ENCODE measurements at regions not wholly inside any gene's neighbourhood (a gene's known extent, or its start where the extent isn't known, plus 50 kb on each side); places are given as distances from the start of the nearest gene placed in this dataset.
A peak's percentile ranks its signal among the peaks of the same experiment; 100 is the strongest.

- H3K4me3 Mint-ChIP-seq = no peak overlapping the region
- H3K4me1 Mint-ChIP-seq (ENCODE audit: low read depth) = no peaks in the 10 kb centered on the region
- ATAC-seq (no peak), DNase-seq (no peak)
- H3K36me3 Mint-ChIP-seq (ENCODE audit: insufficient read depth) = no peaks in the 10 kb centered on the region
- no peaks in the 10 kb centered on the region for H3K9me3 Mint-ChIP-seq
- no peaks in the 10 kb centered on the region for H3K27me3 Mint-ChIP-seq (ENCODE audit: low read depth)
Observed at GRCh38 chr4:79634111-79634510, 226.1 kb upstream of the GK2 start.

- DNase-seq (no peak), ATAC-seq (no peak)
- H3K27me3 Mint-ChIP-seq (ENCODE audit: low read depth) = no peaks in the 10 kb centered on the region
- no peaks in the 10 kb centered on the region for H3K4me1 Mint-ChIP-seq (ENCODE audit: low read depth)
- no peaks in the 10 kb centered on the region for H3K36me3 Mint-ChIP-seq (ENCODE audit: insufficient read depth)
- no peaks in the 10 kb centered on the region for H3K9me3 Mint-ChIP-seq
- no peak overlapping the region for H3K4me3 Mint-ChIP-seq
Observed at GRCh38 chr4:79632114-79632513, 224.1 kb upstream of the GK2 start.

DNA sequence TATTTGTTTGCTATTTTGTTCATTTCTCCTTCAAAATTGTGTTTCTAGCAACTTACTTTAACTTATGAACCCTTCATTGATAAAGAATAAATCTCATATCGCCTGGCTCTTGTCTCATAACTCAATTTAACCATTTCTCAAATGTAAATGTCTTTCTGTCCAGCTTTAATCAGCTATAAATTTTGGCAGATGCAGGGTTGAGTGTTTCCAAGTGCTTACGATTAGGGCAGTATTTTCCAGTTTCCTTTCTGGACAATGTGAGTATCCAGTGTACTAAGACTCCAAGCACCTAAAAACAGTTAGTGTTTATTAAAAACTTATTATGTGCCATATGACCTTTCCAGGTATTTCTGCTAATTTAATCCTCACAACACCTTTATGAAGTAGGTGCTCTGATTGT is 218.6 kb upstream of the GK2 start:
- H3K9me3 Mint-ChIP-seq = no peaks in the 10 kb centered on the region
- ATAC-seq = no peak
- H3K36me3 Mint-ChIP-seq (ENCODE audit: insufficient read depth) = no peaks in the 10 kb centered on the region

DNA sequence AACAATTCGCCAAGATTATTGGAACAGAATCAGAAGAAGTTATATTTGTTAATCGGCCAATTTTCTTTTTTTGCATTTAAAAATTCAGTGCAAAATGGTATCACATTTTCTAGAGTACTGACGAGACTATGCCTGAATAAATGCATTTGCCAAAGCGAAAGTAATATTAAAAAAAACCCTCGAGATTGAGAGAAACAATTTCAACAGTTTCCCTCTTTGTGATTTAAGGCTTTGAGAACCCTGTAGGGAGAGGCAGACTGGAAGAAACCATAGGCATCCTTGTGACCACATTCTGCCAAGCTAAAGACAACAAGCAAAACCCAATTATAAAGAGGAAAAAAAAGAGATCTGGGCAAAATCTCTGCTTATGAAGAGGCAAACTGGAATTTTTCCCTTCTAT is 218.1 kb upstream of the GK2 start:
- DNase-seq = no peak
- Mint-ChIP-seq H3K9me3 (no peaks in the 10 kb centered on the region), H3K27me3 (ENCODE audit: low read depth) (peaks cover 2% of the 10 kb centered on the region), H3K4me3 (no peak overlapping the region), H3K4me1 (ENCODE audit: low read depth) (peaks cover 5% of the 10 kb centered on the region), H3K36me3 (ENCODE audit: insufficient read depth) (no peaks in the 10 kb centered on the region)
- ATAC-seq = no peak

More for the DNA sequence above, 218.6 kb upstream of the GK2 start:
- peaks cover 2% of the 10 kb centered on the region for H3K27me3 Mint-ChIP-seq (ENCODE audit: low read depth)
- H3K4me1 Mint-ChIP-seq (ENCODE audit: low read depth) = peaks cover 5% of the 10 kb centered on the region
- no peak for DNase-seq
- no peak overlapping the region for H3K4me3 Mint-ChIP-seq

DNA sequence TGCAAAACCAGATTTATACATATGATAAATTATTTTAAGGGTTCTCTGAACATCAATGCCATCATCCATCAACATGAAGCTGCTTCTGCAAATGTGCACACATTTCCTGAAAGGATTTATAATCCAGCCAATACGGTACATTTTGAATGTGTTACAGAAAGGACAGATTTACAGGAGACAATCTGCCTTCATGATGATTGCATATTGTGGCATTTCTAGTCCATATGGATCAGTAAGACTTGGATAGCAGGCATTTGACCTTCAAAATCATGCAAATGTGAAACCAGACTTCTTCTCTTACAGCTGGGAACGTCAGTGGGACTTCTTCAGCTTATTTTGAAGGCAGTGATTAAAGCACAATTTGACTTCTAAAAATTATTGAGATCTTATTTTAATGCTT is 217.3 kb upstream of the GK2 start:
- Mint-ChIP-seq H3K9me3 (no peaks in the 10 kb centered on the region), H3K4me1 (ENCODE audit: low read depth) (peaks cover 5% of the 10 kb centered on the region), H3K27me3 (ENCODE audit: low read depth) (peaks cover 2% of the 10 kb centered on the region), H3K36me3 (ENCODE audit: insufficient read depth) (no peaks in the 10 kb centered on the region), H3K4me3 (no peak overlapping the region)
- ATAC-seq (no peak), DNase-seq (no peak)

DNA sequence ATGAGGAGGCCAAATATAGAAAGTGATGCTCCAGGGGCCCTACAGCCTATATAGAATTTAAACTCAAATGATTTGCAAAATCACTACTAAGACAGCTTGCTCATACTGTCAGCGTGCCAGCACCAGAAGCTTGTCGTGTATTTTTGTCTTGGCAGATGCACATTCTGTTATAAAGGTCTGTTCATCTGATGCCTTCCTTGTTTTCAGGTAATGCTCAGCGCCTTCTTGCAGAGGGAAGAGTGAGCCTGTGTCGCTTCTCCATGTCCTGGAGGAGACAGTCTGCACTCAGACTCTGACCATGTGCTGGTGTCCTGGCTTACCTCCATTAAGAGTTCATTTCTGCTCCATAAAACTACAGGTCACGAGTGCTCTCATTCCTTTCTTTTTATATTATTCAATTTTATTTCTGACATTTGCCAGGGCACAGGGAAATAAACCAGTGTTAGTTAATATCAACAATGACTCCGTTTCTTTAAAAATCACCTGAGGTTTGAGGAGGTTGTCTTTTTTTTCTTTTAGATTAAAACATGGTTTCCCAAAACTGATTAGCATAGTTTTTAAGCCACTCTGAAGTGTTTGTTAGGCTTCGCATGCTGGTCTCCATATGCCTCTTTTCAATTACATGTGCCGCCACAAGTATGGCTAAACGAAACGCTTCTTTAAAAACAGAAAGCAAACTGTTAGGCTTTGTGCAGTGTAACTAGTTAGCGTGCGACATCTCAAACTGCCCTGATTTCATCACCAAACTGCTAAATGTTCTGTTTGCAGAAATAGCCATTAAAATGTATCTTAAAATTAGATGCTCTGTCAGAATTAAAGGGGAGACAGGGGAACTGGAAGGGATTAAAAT is 215.2 kb upstream of the GK2 start:
- Mint-ChIP-seq H3K4me1 (ENCODE audit: low read depth) (peaks cover 5% of the 10 kb centered on the region), H3K27me3 (ENCODE audit: low read depth) (peaks cover 3% of the 10 kb centered on the region), H3K9me3 (no peaks in the 10 kb centered on the region), H3K36me3 (ENCODE audit: insufficient read depth) (no peaks in the 10 kb centered on the region), H3K4me3 (no peak overlapping the region)
- ATAC-seq (no peak), DNase-seq (no peak)

DNA sequence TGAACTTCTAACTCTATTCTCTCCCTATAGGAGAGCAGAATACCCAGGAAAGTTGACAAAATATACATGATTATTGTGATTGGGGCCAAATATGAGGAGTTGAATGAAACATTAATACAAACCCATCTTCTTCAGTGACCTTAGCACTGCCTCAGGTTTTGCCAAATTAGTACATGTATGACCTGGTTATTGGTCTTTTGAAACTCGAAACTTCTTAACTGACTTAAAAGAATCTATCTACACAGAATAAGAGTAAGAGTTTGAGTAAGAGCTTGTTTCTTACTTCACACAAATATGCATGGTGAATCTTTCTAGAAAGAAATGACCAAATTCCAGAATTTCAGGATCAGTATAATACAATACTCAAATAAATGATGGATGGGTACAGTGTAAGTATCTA is 213.0 kb upstream of the GK2 start:
- H3K36me3 Mint-ChIP-seq (ENCODE audit: insufficient read depth) = no peaks in the 10 kb centered on the region
- no peaks in the 10 kb centered on the region for H3K9me3 Mint-ChIP-seq
- H3K4me1 Mint-ChIP-seq (ENCODE audit: low read depth) = peaks cover 4% of the 10 kb centered on the region
- ATAC-seq = no peak
- H3K27me3 Mint-ChIP-seq (ENCODE audit: low read depth) = peaks cover 2% of the 10 kb centered on the region
- H3K4me3 Mint-ChIP-seq = no peak overlapping the region
- DNase-seq = no peak

GRCh38 chr4:79620617-79621016 is 212.6 kb upstream of the GK2 start:
- H3K4me3 Mint-ChIP-seq = no peak overlapping the region
- H3K9me3 Mint-ChIP-seq = no peaks in the 10 kb centered on the region
- peaks cover under 1% of the 10 kb centered on the region for H3K4me1 Mint-ChIP-seq (ENCODE audit: low read depth)
- ATAC-seq = no peak
- peaks cover 2% of the 10 kb centered on the region for H3K27me3 Mint-ChIP-seq (ENCODE audit: low read depth)
- H3K36me3 Mint-ChIP-seq (ENCODE audit: insufficient read depth) = no peaks in the 10 kb centered on the region
- no peak for DNase-seq

DNA sequence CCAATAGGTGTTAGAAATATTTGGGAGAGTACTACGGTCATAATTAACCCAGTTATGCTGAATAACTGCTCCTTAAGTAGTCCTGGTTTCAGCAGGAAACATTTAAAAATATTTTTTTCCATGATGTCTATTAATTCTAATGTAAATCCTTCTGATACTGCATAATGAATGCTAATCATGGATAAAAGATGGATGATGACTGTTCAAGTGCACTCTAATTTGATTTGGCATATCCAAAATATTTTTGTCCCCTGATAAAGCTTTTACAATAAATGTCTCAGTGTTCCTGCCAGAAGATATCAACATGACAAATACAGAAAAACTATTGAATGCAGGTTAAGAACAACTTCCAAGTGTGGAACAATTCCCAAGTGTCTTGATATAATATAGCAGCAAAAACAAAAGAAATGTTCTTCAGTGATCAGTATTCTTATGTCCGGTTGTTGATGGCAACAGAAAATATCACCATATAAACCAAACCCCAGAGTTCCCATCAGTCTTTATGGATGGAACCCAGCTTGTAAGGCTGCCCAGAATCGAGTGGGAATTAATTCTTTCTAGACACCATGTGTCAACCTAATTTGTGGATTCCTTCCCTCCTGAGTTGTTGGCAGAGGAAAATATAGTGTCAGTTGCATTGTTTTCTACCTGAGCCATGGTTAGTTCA is 205.4 kb upstream of the GK2 start:
- Mint-ChIP-seq H3K4me1 (ENCODE audit: low read depth) (no peaks in the 10 kb centered on the region), H3K36me3 (ENCODE audit: insufficient read depth) (no peaks in the 10 kb centered on the region), H3K9me3 (no peaks in the 10 kb centered on the region)

GRCh38 chr4:79611026-79611425 is 203.0 kb upstream of the GK2 start:
- no peak for DNase-seq
- no peak for ATAC-seq

More for the DNA sequence above, 205.4 kb upstream of the GK2 start:
- H3K4me3 Mint-ChIP-seq = no peak overlapping the region
- DNase-seq (no peak), ATAC-seq (no peak)
- peaks cover 4% of the 10 kb centered on the region for H3K27me3 Mint-ChIP-seq (ENCODE audit: low read depth)

GRCh38 chr4:79609817-79610216 is 201.8 kb upstream of the GK2 start:
- Mint-ChIP-seq H3K9me3 (no peaks in the 10 kb centered on the region), H3K4me1 (ENCODE audit: low read depth) (no peaks in the 10 kb centered on the region), H3K4me3 (no peak overlapping the region), H3K27me3 (ENCODE audit: low read depth) (peaks cover 4% of the 10 kb centered on the region), H3K36me3 (ENCODE audit: insufficient read depth) (no peaks in the 10 kb centered on the region)
- no peak for DNase-seq
- no peak for ATAC-seq

More at GRCh38 chr4:79611026-79611425, 203.0 kb upstream of the GK2 start:
- Mint-ChIP-seq H3K4me3 (no peak overlapping the region), H3K27me3 (ENCODE audit: low read depth) (peaks cover 4% of the 10 kb centered on the region), H3K36me3 (ENCODE audit: insufficient read depth) (no peaks in the 10 kb centered on the region), H3K4me1 (ENCODE audit: low read depth) (no peaks in the 10 kb centered on the region), H3K9me3 (no peaks in the 10 kb centered on the region)

DNA sequence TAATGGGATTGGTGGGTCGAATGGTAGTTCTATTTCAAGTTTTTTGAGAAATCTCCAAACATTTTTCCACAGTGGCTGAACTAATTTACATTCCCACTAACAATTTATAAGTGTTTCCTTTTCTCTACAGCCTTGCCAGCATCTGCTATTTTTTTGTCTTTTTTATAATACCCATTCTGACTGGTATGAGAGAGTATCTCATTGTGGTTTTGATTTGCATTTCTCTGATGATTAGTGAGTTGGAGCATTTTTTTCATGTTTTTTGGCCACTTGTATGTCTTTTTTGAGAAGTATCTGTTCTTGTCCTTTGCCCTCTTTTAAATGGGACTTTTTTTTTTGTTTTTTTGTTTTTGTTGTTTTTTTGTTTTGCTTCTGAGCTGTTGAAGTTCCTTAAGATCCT is 200.0 kb upstream of the GK2 start:
- Mint-ChIP-seq H3K36me3 (ENCODE audit: insufficient read depth) (no peaks in the 10 kb centered on the region), H3K4me1 (ENCODE audit: low read depth) (peaks cover 7% of the 10 kb centered on the region), H3K4me3 (no peak overlapping the region), H3K27me3 (ENCODE audit: low read depth) (peaks cover 4% of the 10 kb centered on the region), H3K9me3 (no peaks in the 10 kb centered on the region)
- no peak for ATAC-seq
- no peak for DNase-seq

DNA sequence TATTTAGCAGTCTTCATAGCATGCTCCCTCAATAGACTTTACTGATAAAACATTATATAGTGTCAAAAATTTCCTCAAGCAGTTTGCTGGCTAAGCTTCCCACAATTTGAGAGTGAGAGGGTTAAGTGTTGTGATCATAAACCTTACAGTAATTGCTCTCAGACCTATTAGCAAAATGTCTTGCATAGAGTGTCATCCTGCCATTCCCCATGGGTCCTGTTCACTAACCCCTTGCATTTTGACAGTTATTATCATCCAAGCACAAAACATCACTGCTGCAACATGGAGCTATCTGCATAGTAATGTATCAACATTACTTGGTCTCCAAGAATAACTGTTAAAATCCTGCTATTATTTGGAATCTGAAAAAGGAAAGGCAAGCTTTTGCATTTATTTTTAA is 196.1 kb upstream of the GK2 start:
- H3K36me3 Mint-ChIP-seq (ENCODE audit: insufficient read depth) = no peaks in the 10 kb centered on the region
- no peak overlapping the region for H3K4me3 Mint-ChIP-seq
- DNase-seq (no peak), ATAC-seq (no peak)
- peaks cover 4% of the 10 kb centered on the region for H3K27me3 Mint-ChIP-seq (ENCODE audit: low read depth)
- H3K9me3 Mint-ChIP-seq = no peaks in the 10 kb centered on the region
- peaks cover 7% of the 10 kb centered on the region for H3K4me1 Mint-ChIP-seq (ENCODE audit: low read depth)

- H3K9me3 Mint-ChIP-seq = no peaks in the 10 kb centered on the region
- DNase-seq (no peak), ATAC-seq (peak; percentile 43 to 67)
- H3K4me3 Mint-ChIP-seq = no peak overlapping the region
- H3K4me1 Mint-ChIP-seq (ENCODE audit: low read depth) = peaks cover 7% of the 10 kb centered on the region
- H3K27me3 Mint-ChIP-seq (ENCODE audit: low read depth) = peaks cover 4% of the 10 kb centered on the region
- no peaks in the 10 kb centered on the region for H3K36me3 Mint-ChIP-seq (ENCODE audit: insufficient read depth)
Observed at GRCh38 chr4:79603681-79604080, 195.7 kb upstream of the GK2 start.

DNA sequence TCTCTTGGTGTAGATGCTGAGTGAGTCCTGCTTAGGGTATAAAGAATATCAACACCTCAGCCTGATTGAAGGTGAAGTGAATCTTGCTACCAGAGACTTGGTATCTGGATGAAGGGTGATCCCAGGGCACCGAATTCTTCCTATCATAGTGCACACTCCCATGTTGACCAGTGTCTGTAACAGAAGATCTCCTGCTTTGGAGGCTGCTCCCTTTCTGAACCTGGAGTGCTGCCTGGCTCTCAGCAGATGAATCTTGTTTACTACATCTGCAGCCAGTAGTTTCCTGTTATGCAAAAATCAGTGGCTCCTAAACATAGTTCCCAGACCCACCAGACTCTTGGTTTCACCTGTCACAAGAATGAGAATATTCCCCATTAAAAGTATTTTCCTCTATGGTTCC is 191.7 kb upstream of the GK2 start:
- ATAC-seq (no peak), DNase-seq (no peak)
- H3K36me3 Mint-ChIP-seq (ENCODE audit: insufficient read depth) = no peaks in the 10 kb centered on the region
- no peaks in the 10 kb centered on the region for H3K9me3 Mint-ChIP-seq
- H3K4me1 Mint-ChIP-seq (ENCODE audit: low read depth) = peaks cover 7% of the 10 kb centered on the region
- peaks cover 4% of the 10 kb centered on the region for H3K27me3 Mint-ChIP-seq (ENCODE audit: low read depth)
- no peak overlapping the region for H3K4me3 Mint-ChIP-seq
